NOMO-1 (cell line): ENCODE measurements at regions not wholly inside any gene's neighbourhood (a gene's known extent, or its start where the extent isn't known, plus 50 kb on each side); places are given as distances from the start of the nearest gene placed in this dataset.

Experiments
- DNase-seq, 2 experiments: peaks; one replicate each; lab custom pipeline; 2025; ENCODE audit not compliant: unreplicated experiment in 2 of 2; lab: John Stamatoyannopoulos, UW

- DNase-seq, result no peak
These were observed 187.3 kb downstream of the IPO8 start for GRCh38 chr12:30508205-30508967.

- DNase-seq, result no peak
These were observed 188.1 kb downstream of the IPO8 start for GRCh38 chr12:30507576-30507975.

- DNase-seq, result no peak
These were observed 189.3 kb downstream of the IPO8 start for GRCh38 chr12:30506411-30506810.

GRCh38 chr12:30501718-30502117 is 194.0 kb downstream of the IPO8 start:
- DNase-seq, result no peak

- DNase-seq, result no peak
These were observed 195.1 kb downstream of the IPO8 start for GRCh38 chr12:30500532-30500931.

- DNase-seq, result no peak
These were observed 210.3 kb downstream of the IPO8 start for GRCh38 chr12:30485230-30485890.

GRCh38 chr12:30484658-30485057 is 211.0 kb downstream of the IPO8 start:
- DNase-seq, result no peak

GRCh38 chr12:30482650-30483049 is 213.0 kb downstream of the IPO8 start:
- DNase-seq, result no peak

- DNase-seq, result peak in 1 of 2 experiments; percentile 39
These were observed 222.4 kb downstream of the IPO8 start for GRCh38 chr12:30473274-30473673.

GRCh38 chr12:30466093-30466585 is 229.5 kb downstream of the IPO8 start:
- DNase-seq, result no peak

- DNase-seq, result no peak
These were observed 232.0 kb downstream of the IPO8 start for GRCh38 chr12:30463636-30464035.

- DNase-seq, result no peak
These were observed 233.4 kb downstream of the IPO8 start for GRCh38 chr12:30462249-30462648.

- DNase-seq, result no peak
These were observed 234.5 kb downstream of the IPO8 start for GRCh38 chr12:30461026-30461615.

GRCh38 chr12:30458453-30458852 is 237.2 kb downstream of the IPO8 start:
- no peak for DNase-seq

- no peak for DNase-seq
These were observed 237.9 kb downstream of the IPO8 start for GRCh38 chr12:30457621-30458289.

GRCh38 chr12:30450872-30451271 is 244.8 kb downstream of the IPO8 start:
- DNase-seq, result no peak

GRCh38 chr12:30450226-30450625 is 245.4 kb downstream of the IPO8 start:
- no peak for DNase-seq

- peak; percentile 66 to 78 for DNase-seq
These were observed 247.6 kb downstream of the IPO8 start for GRCh38 chr12:30448038-30448437.

GRCh38 chr12:30447061-30447750 is 248.5 kb downstream of the IPO8 start:
- no peak for DNase-seq

- DNase-seq, result no peak
These were observed 253.2 kb downstream of the IPO8 start for GRCh38 chr12:30442461-30442860.
